T-cell (primary cell): ENCODE measurements at regions not wholly inside any gene's neighbourhood (a gene's known extent, or its start where the extent isn't known, plus 50 kb on each side); places are given as distances from the start of the nearest gene placed in this dataset.

Experiments
- ATAC-seq, 4 experiments: fragments of 200-7000 bp in 3 of 4; fragments of 150-1000 bp in 1 of 4; cut with Tn5 transposase; replicated peaks in 1 of 4; 1 replicate in 3 of 4; 2 replicates in 1 of 4; pipeline ENCODE4 v1.10.0; 2021; ENCODE audit warnings: moderate library complexity in 3 of 4, mild to moderate bottlenecking in 2 of 4, moderate number of reproducible peaks in 1 of 4
- CTCF ChIA-PET, 2 donors: fragments of 300-600 bp; sonication (Branson Sonifier 250); formaldehyde crosslinking; loops; one replicate each; lab custom pipeline; 2022; ENCODE audit warnings: antibody characterized with exemption in 2 of 2; lab: Charles Lee
- POLR2A ChIA-PET, 2 donors: fragments of 300-600 bp; sonication (Branson Sonifier 250); formaldehyde crosslinking; loops; one replicate each; lab custom pipeline; 2022; ENCODE audit warnings: antibody characterized with exemption in 2 of 2; lab: Charles Lee
- DNase-seq, 35 experiments: peaks; one replicate each; pipeline versions ENCODE4 v3.0.0 to v3.0.0-alpha.2; 2013 to 2023
- H3K27ac ChIP-seq: one replicate; pipeline ENCODE4 v1.5.1; 2013; ENCODE audit warnings: low read length
- H3K27me3 ChIP-seq, 2 experiments: replicated peaks in 1 of 2; 1 replicate in 1 of 2; 2 replicates in 1 of 2; pipeline versions ENCODE4 v1.6.1 to v1.7.0; 2013; ENCODE audit warnings: low read length in 1 of 2, mixed read lengths in 1 of 2; ENCODE audit not compliant: control insufficient read depth in 2 of 2, insufficient read depth in 2 of 2; ENCODE audit errors: extremely low read depth in 1 of 2
- H3K36me3 ChIP-seq, 2 donors: 1 replicate in 1 of 2; 2 replicates in 1 of 2; pipeline versions ENCODE4 v1.6.1 to v1.7.0; 2013; ENCODE audit warnings: low read length in 1 of 2; ENCODE audit not compliant: control insufficient read depth in 2 of 2, insufficient read depth in 1 of 2; ENCODE audit errors: extremely low read depth in 1 of 2
- H3K4me1 ChIP-seq, 2 experiments: 1 replicate in 1 of 2; 2 replicates in 1 of 2; pipeline versions ENCODE4 v1.6.1 to v1.7.0; 2013; ENCODE audit warnings: low read length in 2 of 2, mixed read lengths in 1 of 2; ENCODE audit not compliant: insufficient read depth in 2 of 2, control insufficient read depth in 1 of 2; ENCODE audit errors: extremely low read depth in 1 of 2
- H3K4me3 ChIP-seq, 2 donors: 1 replicate in 1 of 2; 2 replicates in 1 of 2; pipeline versions ENCODE4 v1.5.1 to v1.7.0; 2013; ENCODE audit warnings: mild to moderate bottlenecking in 2 of 2, low read length in 1 of 2, moderate library complexity in 1 of 2; ENCODE audit not compliant: control insufficient read depth in 1 of 2; ENCODE audit errors: extremely low read depth in 1 of 2
- H3K9me3 ChIP-seq: 2 replicates; pipeline ENCODE4 v1.7.0; 2013
- H3K27ac Mint-ChIP-seq, 2 donors: one replicate each; pipeline ENCODE4 v1.8.0; 2020 to 2021; ENCODE audit warnings: mild to moderate bottlenecking in 2 of 2, mixed read lengths in 2 of 2
- H3K27me3 Mint-ChIP-seq, 2 donors: one replicate each; pipeline ENCODE4 v1.8.0; 2021 to 2022; ENCODE audit warnings: mixed read lengths in 2 of 2
- H3K36me3 Mint-ChIP-seq: one replicate; pipeline ENCODE4 v1.8.0; 2021; ENCODE audit warnings: mixed read lengths
- H3K4me1 Mint-ChIP-seq, 3 donors: one replicate each; pipeline ENCODE4 v1.8.0; 2020 to 2022; ENCODE audit warnings: mixed read lengths in 3 of 3, mild to moderate bottlenecking in 1 of 3
- H3K4me3 Mint-ChIP-seq, 3 donors: one replicate each; pipeline ENCODE4 v1.8.0; 2020 to 2022; ENCODE audit warnings: mild to moderate bottlenecking in 3 of 3, mixed read lengths in 3 of 3, moderate library complexity in 3 of 3
- H3K9me3 Mint-ChIP-seq, 3 donors: one replicate each; pipeline ENCODE4 v1.8.0; 2020 to 2022; ENCODE audit warnings: mixed read lengths in 3 of 3
- WGBS: methylation state at CpG from one replicate; pipeline ENCODE4 v1.1.5; 2013; ENCODE audit warnings: missing lambda C conversion rate; ENCODE audit not compliant: insufficient coverage; 5-methylcytosine and 5-hydroxymethylcytosine counted together

DNA sequence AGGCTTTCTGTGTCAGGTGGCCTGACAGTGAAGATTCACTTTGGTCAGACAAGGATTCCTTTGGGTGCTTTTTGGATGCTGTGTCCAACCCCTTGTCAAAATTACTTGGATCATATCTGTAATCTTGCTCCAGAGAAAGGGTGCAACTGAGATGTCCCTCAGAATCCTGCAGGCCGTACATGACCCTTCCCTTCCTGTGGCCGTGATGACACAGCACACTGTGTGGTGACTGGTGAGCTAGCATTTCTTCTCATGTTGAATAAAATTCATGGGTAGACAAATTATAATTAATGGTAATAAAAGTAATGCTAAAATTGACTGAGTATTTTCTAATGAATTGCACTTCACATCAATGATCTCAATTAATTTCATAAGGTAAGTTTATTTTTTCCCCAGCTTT is 356.2 kb downstream of the LPIN1 start:
- ChIA-PET CTCF (no interaction called here), POLR2A (no interaction called here)
- no peaks in the 10 kb centered on the region for H3K9me3 Mint-ChIP-seq
- H3K27me3 Mint-ChIP-seq, result no peaks in the 10 kb centered on the region
- H3K4me1 Mint-ChIP-seq, result peaks cover 6 to 16% (median 10%) of the 10 kb centered on the region in 3 donors
- no peak overlapping the region for H3K4me3 Mint-ChIP-seq
- Histone ChIP-seq H3K36me3 (no peaks in the 10 kb centered on the region), H3K4me3 (no peak overlapping the region), H3K9me3 (no peaks in the 10 kb centered on the region), H3K27me3 (peaks cover 0 to 2% of the 10 kb centered on the region in 2 experiments), H3K4me1 (peaks cover 0 to 7% of the 10 kb centered on the region in 2 experiments), H3K27ac (no peak overlapping the region)
- H3K36me3 Mint-ChIP-seq, result no peaks in the 10 kb centered on the region
- no CpG with 5 or more reads among the region's 2 CpGs for WGBS
- no peak for ATAC-seq
- H3K27ac Mint-ChIP-seq, result no peak overlapping the region
- no peak for DNase-seq

- 90% methylated on average over 7 of the region's 10 CpGs for WGBS
- no peaks in the 10 kb centered on the region for H3K27me3 Mint-ChIP-seq
Observed at GRCh38 chr2:12105180-12105579, 358.7 kb downstream of the LPIN1 start.

GRCh38 chr2:12106440-12107080 is 360.1 kb downstream of the LPIN1 start:
- ChIA-PET CTCF (no interaction called here), POLR2A (no interaction called here)
- Mint-ChIP-seq H3K27me3 (no peaks in the 10 kb centered on the region), H3K9me3 (no peaks in the 10 kb centered on the region), H3K27ac (no peak overlapping the region), H3K4me1 (peaks cover 31 to 45% (median 38%) of the 10 kb centered on the region in 3 donors), H3K36me3 (no peaks in the 10 kb centered on the region), H3K4me3 (no peak overlapping the region)
- no peak for ATAC-seq
- H3K27ac ChIP-seq, result no peak overlapping the region
- no peaks in the 10 kb centered on the region for H3K9me3 ChIP-seq
- no peak for DNase-seq
- H3K36me3 ChIP-seq, result no peaks in the 10 kb centered on the region
- H3K27me3 ChIP-seq, result peaks cover 0 to 2% of the 10 kb centered on the region in 2 experiments
- WGBS, result 57% methylated on average over 6 of the region's 11 CpGs
- H3K4me3 ChIP-seq, result no peak overlapping the region
- peaks cover 21 to 29% of the 10 kb centered on the region in 2 experiments for H3K4me1 ChIP-seq

More at GRCh38 chr2:12105180-12105579, 358.7 kb downstream of the LPIN1 start:
- H3K27ac ChIP-seq, result no peak overlapping the region
- peaks cover 0 to 2% of the 10 kb centered on the region in 2 experiments for H3K27me3 ChIP-seq
- POLR2A ChIA-PET, result no interaction called here
- peaks cover 10 to 18% of the 10 kb centered on the region in 2 experiments for H3K4me1 ChIP-seq
- no peaks in the 10 kb centered on the region for H3K36me3 ChIP-seq
- H3K27ac Mint-ChIP-seq, result no peak overlapping the region
- H3K4me3 ChIP-seq, result no peak overlapping the region
- peaks cover 19 to 33% (median 26%) of the 10 kb centered on the region in 3 donors for H3K4me1 Mint-ChIP-seq
- H3K9me3 Mint-ChIP-seq, result no peaks in the 10 kb centered on the region
- H3K4me3 Mint-ChIP-seq, result no peak overlapping the region
- CTCF ChIA-PET, result interaction anchor here in 1 of 2 donors (0.7 kb wide), 1 partner anchor 895 kb away, joined by 3 read pairs; no protein-coding TSS in a partner anchor
- DNase-seq (no peak), ATAC-seq (no peak)
- H3K36me3 Mint-ChIP-seq, result no peaks in the 10 kb centered on the region
- H3K9me3 ChIP-seq, result no peaks in the 10 kb centered on the region

GRCh38 chr2:12107321-12107720 is 360.9 kb downstream of the LPIN1 start:
- ChIA-PET POLR2A (no interaction called here), CTCF (interaction anchor here in 1 of 2 donors (0.6 kb wide), 1 partner anchor 11 kb away, joined by 3 read pairs; no protein-coding TSS in a partner anchor)
- Mint-ChIP-seq H3K4me1 (peaks cover 34 to 44% (median 42%) of the 10 kb centered on the region in 3 donors), H3K27ac (no peak overlapping the region), H3K4me3 (no peak overlapping the region), H3K9me3 (no peaks in the 10 kb centered on the region), H3K27me3 (no peaks in the 10 kb centered on the region), H3K36me3 (no peaks in the 10 kb centered on the region)
- Histone ChIP-seq H3K27me3 (peaks cover 0 to 2% of the 10 kb centered on the region in 2 experiments), H3K4me1 (peaks cover 21 to 29% of the 10 kb centered on the region in 2 experiments), H3K4me3 (no peak overlapping the region), H3K9me3 (no peaks in the 10 kb centered on the region), H3K36me3 (no peaks in the 10 kb centered on the region), H3K27ac (no peak overlapping the region)
- WGBS, result no CpG with 5 or more reads among the region's 4 CpGs
- no peak for DNase-seq
- ATAC-seq, result no peak

- Mint-ChIP-seq H3K4me3 (no peak overlapping the region), H3K4me1 (peaks cover 36 to 48% (median 47%) of the 10 kb centered on the region in 3 donors), H3K9me3 (no peaks in the 10 kb centered on the region), H3K36me3 (no peaks in the 10 kb centered on the region), H3K27me3 (no peaks in the 10 kb centered on the region), H3K27ac (no peak overlapping the region)
- POLR2A ChIA-PET, result no interaction called here
- WGBS, result 92% methylated on average over 4 of the region's 5 CpGs
- no peak for DNase-seq
- no peaks in the 10 kb centered on the region for H3K36me3 ChIP-seq
- no peak overlapping the region for H3K4me3 ChIP-seq
- H3K27me3 ChIP-seq, result peaks cover 0 to 2% of the 10 kb centered on the region in 2 experiments
- peaks cover 21 to 29% of the 10 kb centered on the region in 2 experiments for H3K4me1 ChIP-seq
- no peak for ATAC-seq
- no peaks in the 10 kb centered on the region for H3K9me3 ChIP-seq
- CTCF ChIA-PET, result interaction anchor here in 1 of 2 donors (0.6 kb wide), 1 partner anchor 12 kb away, joined by 3 read pairs; no protein-coding TSS in a partner anchor
- no peak overlapping the region for H3K27ac ChIP-seq
Observed at GRCh38 chr2:12107939-12108338, 361.5 kb downstream of the LPIN1 start.

- Mint-ChIP-seq H3K4me1 (peaks cover 39 to 56% (median 55%) of the 10 kb centered on the region in 3 donors), H3K36me3 (no peaks in the 10 kb centered on the region), H3K9me3 (no peaks in the 10 kb centered on the region), H3K4me3 (peak overlapping the region in 1 of 3 donors; percentile 59), H3K27me3 (no peaks in the 10 kb centered on the region), H3K27ac (peak overlapping the region; percentile 83 to 88)
- ATAC-seq, result no peak
- H3K27ac ChIP-seq, result no peak overlapping the region
- 70% methylated on average over 3 of the region's 4 CpGs for WGBS
- DNase-seq, result no peak
- H3K4me3 ChIP-seq, result no peak overlapping the region
- POLR2A ChIA-PET, result no interaction called here
- H3K27me3 ChIP-seq, result peaks cover 0 to 2% of the 10 kb centered on the region in 2 experiments
- H3K9me3 ChIP-seq, result no peaks in the 10 kb centered on the region
- CTCF ChIA-PET, result interaction anchor here (0.6 to 0.7 kb wide), 3 partner anchors 280 to 502 kb away, joined by 3 to 4 read pairs (median 3); no protein-coding TSS in a partner anchor
- H3K36me3 ChIP-seq, result no peaks in the 10 kb centered on the region
- peaks cover 21 to 29% of the 10 kb centered on the region in 2 experiments for H3K4me1 ChIP-seq
Observed at GRCh38 chr2:12109363-12110017, 363.1 kb downstream of the LPIN1 start.
